ENCODE measurements at regions not wholly inside any gene's neighbourhood (a gene's known extent, or its start where the extent isn't known, plus 50 kb on each side); places are given as distances from the start of the nearest gene placed in this dataset.

GRCh38 chr5:125109816-125110215 is 363.4 kb upstream of the ZNF608 start:
- intact Hi-C loops (cut with DNase I; ENCODE audit: low total_unique reads): no loop called here

GRCh38 chr5:125112196-125112595 is 365.8 kb upstream of the ZNF608 start:
- in situ Hi-C loops (cut with MboI; ENCODE audit: low sequenced_read_pairs in 4 of 4) (no loop called here), intact Hi-C loops (cut with DNase I; ENCODE audit: low total_unique reads) (no loop called here)
- no peaks in the 10 kb centered on the region for H3K27me3 ChIP-seq
- DNase-seq (no peak), ATAC-seq (no peak)
- TF ChIP-seq POLR2A (IDR thresholded peaks at IDR 0.05) (no peak), CTCF (IDR thresholded peaks at IDR 0.05 in 4 of 5, conservative IDR thresholded peaks at IDR 0.05 in 1 of 5) (no peak)
- H3K36me3 ChIP-seq: no peaks in the 10 kb centered on the region
- no peaks in the 10 kb centered on the region for H3K9me3 ChIP-seq
- H3K4me1 ChIP-seq: no peaks in the 10 kb centered on the region
- H3K27ac ChIP-seq: no peak overlapping the region
- no peak overlapping the region for H3K4me3 ChIP-seq

More at GRCh38 chr5:125109816-125110215, 363.4 kb upstream of the ZNF608 start:
- Histone ChIP-seq H3K4me3 (no peak overlapping the region), H3K27ac (no peak overlapping the region), H3K9me3 (no peaks in the 10 kb centered on the region), H3K4me1 (no peaks in the 10 kb centered on the region), H3K27me3 (no peaks in the 10 kb centered on the region), H3K36me3 (no peaks in the 10 kb centered on the region)
- ATAC-seq (no peak), DNase-seq (no peak)
- no peak for TF ChIP-seq POLR2A (IDR thresholded peaks at IDR 0.05)
- no peak for TF ChIP-seq CTCF (IDR thresholded peaks at IDR 0.05 in 4 of 5, conservative IDR thresholded peaks at IDR 0.05 in 1 of 5)
- in situ Hi-C loops (cut with MboI; ENCODE audit: low sequenced_read_pairs in 4 of 4): no loop called here

- in situ Hi-C loops (cut with MboI; ENCODE audit: low sequenced_read_pairs in 4 of 4): no loop called here
- no peaks in the 10 kb centered on the region for H3K4me1 ChIP-seq
- ATAC-seq: no peak
- H3K36me3 ChIP-seq: no peaks in the 10 kb centered on the region
- H3K27me3 ChIP-seq: no peaks in the 10 kb centered on the region
- intact Hi-C loops (cut with DNase I; ENCODE audit: low total_unique reads): no loop called here
- DNase-seq: no peak
- no peak overlapping the region for H3K27ac ChIP-seq
- no peak overlapping the region for H3K4me3 ChIP-seq
- TF ChIP-seq CTCF (IDR thresholded peaks at IDR 0.05 in 4 of 5, conservative IDR thresholded peaks at IDR 0.05 in 1 of 5) (no peak), POLR2A (IDR thresholded peaks at IDR 0.05) (no peak)
- no peaks in the 10 kb centered on the region for H3K9me3 ChIP-seq
Measured at GRCh38 chr5:125113328-125113727, 366.9 kb upstream of the ZNF608 start.

GRCh38 chr5:125115195-125115525 is 368.7 kb upstream of the ZNF608 start:
- in situ Hi-C loops (cut with MboI; ENCODE audit: low sequenced_read_pairs in 4 of 4): no loop called here
- no peaks in the 10 kb centered on the region for H3K4me1 ChIP-seq

More at GRCh38 chr5:125115195-125115525, 368.7 kb upstream of the ZNF608 start:
- DNase-seq: no peak
- Histone ChIP-seq H3K4me3 (no peak overlapping the region), H3K9me3 (no peaks in the 10 kb centered on the region), H3K27me3 (no peaks in the 10 kb centered on the region), H3K27ac (no peak overlapping the region), H3K36me3 (no peaks in the 10 kb centered on the region)
- ATAC-seq: no peak
- intact Hi-C loops (cut with DNase I; ENCODE audit: low total_unique reads): no loop called here
- TF ChIP-seq POLR2A (IDR thresholded peaks at IDR 0.05) (no peak), CTCF (IDR thresholded peaks at IDR 0.05 in 4 of 5, conservative IDR thresholded peaks at IDR 0.05 in 1 of 5) (no peak)

All from gastrocnemius medialis (tissue), 4 donors.